HG03103 (cell line): ENCODE measurements at regions not wholly inside any gene's neighbourhood (a gene's known extent, or its start where the extent isn't known, plus 50 kb on each side); places are given as distances from the start of the nearest gene placed in this dataset.
A peak's percentile ranks its signal among the peaks of the same experiment; 100 is the strongest.

ENCODE experiments used
- ATAC-seq: cut with Tn5 transposase; IDR thresholded peaks from one replicate; pipeline ENCODE4 v1.9.1; 2021; ENCODE audit warnings: low read depth; ENCODE audit not compliant: unreplicated experiment

GRCh38 chr13:77429320-77430142, 102.6 kb upstream of the MYCBP2 start:
- peak; percentile 78 for ATAC-seq

- ATAC-seq, result no peak
These were observed 98.8 kb upstream of the MYCBP2 start for GRCh38 chr13:77425705-77426104.

GRCh38 chr13:77423296-77423695, 96.4 kb upstream of the MYCBP2 start:
- ATAC-seq, result no peak

GRCh38 chr13:77422724-77423123, 95.8 kb upstream of the MYCBP2 start:
- ATAC-seq, result no peak

GRCh38 chr13:77417897-77418296, 91.0 kb upstream of the MYCBP2 start:
- no peak for ATAC-seq

- ATAC-seq, result no peak
These were observed 89.8 kb upstream of the MYCBP2 start for GRCh38 chr13:77416666-77417212.

GRCh38 chr13:77415253-77416071, 88.6 kb upstream of the MYCBP2 start:
- ATAC-seq, result peak; percentile 86

- no peak for ATAC-seq
These were observed 86.0 kb upstream of the MYCBP2 start for GRCh38 chr13:77412860-77413259.

- ATAC-seq, result no peak
These were observed 85.3 kb upstream of the MYCBP2 start for GRCh38 chr13:77412116-77412635.

- no peak for ATAC-seq
These were observed 82.5 kb upstream of the MYCBP2 start for GRCh38 chr13:77409412-77409811.

- no peak for ATAC-seq
These were observed 79.9 kb upstream of the MYCBP2 start for GRCh38 chr13:77406644-77407440.

GRCh38 chr13:77398825-77399620, 72.1 kb upstream of the MYCBP2 start:
- no peak for ATAC-seq

GRCh38 chr13:77397636-77398035, 70.7 kb upstream of the MYCBP2 start:
- no peak for ATAC-seq

GRCh38 chr13:77391475-77391874, 64.6 kb upstream of the MYCBP2 start:
- no peak for ATAC-seq

GRCh38 chr13:77390391-77390790, 63.5 kb upstream of the MYCBP2 start:
- no peak for ATAC-seq

GRCh38 chr13:77389625-77390000, 62.7 kb upstream of the MYCBP2 start:
- no peak for ATAC-seq

GRCh38 chr13:77388944-77389624, 62.2 kb upstream of the MYCBP2 start:
- no peak for ATAC-seq

GRCh38 chr13:77387607-77388200, 60.8 kb upstream of the MYCBP2 start:
- ATAC-seq, result no peak
